PC-9 (cell line): ENCODE measurements at regions not wholly inside any gene's neighbourhood (a gene's known extent, or its start where the extent isn't known, plus 50 kb on each side); places are given as distances from the start of the nearest gene placed in this dataset.
"Not testable (repeated sequence)": the region's sequence is repeated elsewhere in the genome, so short reads cannot be mapped to it uniquely, and the experiment has no call there.

Experiments used
- EZH2 ChIP-seq: fragments of 200-600 bp; sonication (generic); IDR thresholded peaks from 2 replicates; pipeline ENCODE4 v1.8.0; 2017; ENCODE audit warnings: antibody characterized with exemption, low read depth
- TF ChIP-seq, protein P1 (sequence below): fragments of 200-600 bp; sonication (generic); conservative IDR thresholded peaks from 2 replicates; pipeline ENCODE4 v1.6.1; 2017; ENCODE audit warnings: mixed run types, antibody characterized with exemption, mild to moderate bottlenecking, moderate library complexity

GRCh38 chr9:43118088-43118865, 934.8 kb downstream of the SPATA31A6 start:
- TF ChIP-seq, protein P1, sequence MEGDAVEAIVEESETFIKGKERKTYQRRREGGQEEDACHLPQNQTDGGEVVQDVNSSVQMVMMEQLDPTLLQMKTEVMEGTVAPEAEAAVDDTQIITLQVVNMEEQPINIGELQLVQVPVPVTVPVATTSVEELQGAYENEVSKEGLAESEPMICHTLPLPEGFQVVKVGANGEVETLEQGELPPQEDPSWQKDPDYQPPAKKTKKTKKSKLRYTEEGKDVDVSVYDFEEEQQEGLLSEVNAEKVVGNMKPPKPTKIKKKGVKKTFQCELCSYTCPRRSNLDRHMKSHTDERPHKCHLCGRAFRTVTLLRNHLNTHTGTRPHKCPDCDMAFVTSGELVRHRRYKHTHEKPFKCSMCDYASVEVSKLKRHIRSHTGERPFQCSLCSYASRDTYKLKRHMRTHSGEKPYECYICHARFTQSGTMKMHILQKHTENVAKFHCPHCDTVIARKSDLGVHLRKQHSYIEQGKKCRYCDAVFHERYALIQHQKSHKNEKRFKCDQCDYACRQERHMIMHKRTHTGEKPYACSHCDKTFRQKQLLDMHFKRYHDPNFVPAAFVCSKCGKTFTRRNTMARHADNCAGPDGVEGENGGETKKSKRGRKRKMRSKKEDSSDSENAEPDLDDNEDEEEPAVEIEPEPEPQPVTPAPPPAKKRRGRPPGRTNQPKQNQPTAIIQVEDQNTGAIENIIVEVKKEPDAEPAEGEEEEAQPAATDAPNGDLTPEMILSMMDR = not testable (repeated sequence)
- TF ChIP-seq EZH2 = not testable (repeated sequence)
